GM19023 (cell line): ENCODE measurements at regions not wholly inside any gene's neighbourhood (a gene's known extent, or its start where the extent isn't known, plus 50 kb on each side); places are given as distances from the start of the nearest gene placed in this dataset.

ENCODE experiments used
- ATAC-seq: cut with Tn5 transposase; IDR thresholded peaks from one replicate; pipeline ENCODE4 v1.9.1; 2021; ENCODE audit warnings: mild to moderate bottlenecking, moderate library complexity; ENCODE audit not compliant: unreplicated experiment

- no peak for ATAC-seq
These were observed 500.7 kb downstream of the MAFB start for GRCh38 chr20:40188319-40188718.

- no peak for ATAC-seq
These were observed 502.2 kb downstream of the MAFB start for GRCh38 chr20:40186826-40187225.

- ATAC-seq, result no peak
These were observed 507.4 kb downstream of the MAFB start for GRCh38 chr20:40181676-40182075.

- ATAC-seq, result no peak
These were observed 512.8 kb downstream of the MAFB start for GRCh38 chr20:40176098-40176841.

- ATAC-seq, result no peak
These were observed 513.7 kb downstream of the MAFB start for GRCh38 chr20:40175296-40175695.

- ATAC-seq, result no peak
These were observed 515.2 kb downstream of the MAFB start for GRCh38 chr20:40173872-40174271.

GRCh38 chr20:40168981-40169620 lies 519.9 kb downstream of the MAFB start:
- no peak for ATAC-seq

GRCh38 chr20:40161391-40161790 lies 527.6 kb downstream of the MAFB start:
- no peak for ATAC-seq

GRCh38 chr20:40160097-40160550 lies 528.9 kb downstream of the MAFB start:
- ATAC-seq, result no peak

- no peak for ATAC-seq
These were observed 529.8 kb downstream of the MAFB start for GRCh38 chr20:40159276-40159675.

GRCh38 chr20:40156600-40157317 lies 532.3 kb downstream of the MAFB start:
- peak; percentile 86 for ATAC-seq

GRCh38 chr20:40154514-40154913 lies 534.5 kb downstream of the MAFB start:
- no peak for ATAC-seq

GRCh38 chr20:40148886-40149285 lies 540.1 kb downstream of the MAFB start:
- no peak for ATAC-seq

GRCh38 chr20:40146071-40146470 lies 543.0 kb downstream of the MAFB start:
- no peak for ATAC-seq

- ATAC-seq, result no peak
These were observed 544.5 kb downstream of the MAFB start for GRCh38 chr20:40144581-40144980.

GRCh38 chr20:40134176-40134575 lies 554.9 kb downstream of the MAFB start:
- no peak for ATAC-seq

GRCh38 chr20:40120827-40121226 lies 568.2 kb downstream of the MAFB start:
- ATAC-seq, result no peak

- ATAC-seq, result no peak
These were observed 577.8 kb downstream of the MAFB start for GRCh38 chr20:40111282-40111681.

GRCh38 chr20:40110311-40110831 lies 578.7 kb downstream of the MAFB start:
- no peak for ATAC-seq

GRCh38 chr20:40109136-40109535 lies 579.9 kb downstream of the MAFB start:
- no peak for ATAC-seq

GRCh38 chr20:40108321-40108720 lies 580.7 kb downstream of the MAFB start:
- no peak for ATAC-seq

GRCh38 chr20:40104959-40105358 lies 584.1 kb downstream of the MAFB start:
- no peak for ATAC-seq
